ENCODE measurements at regions not wholly inside any gene's neighbourhood (a gene's known extent, or its start where the extent isn't known, plus 50 kb on each side); places are given as distances from the start of the nearest gene placed in this dataset.

GRCh38 chr4:163612762-163613161 is 118.3 kb downstream of the TMA16 start:
- Histone ChIP-seq H3K27ac (ENCODE audit: low read depth in 1 of 3, low read length in 2 of 3) (peak overlapping the region in 1 of 3 donors; percentile 40), H3K36me3 (ENCODE audit: control insufficient read depth in 3 of 3, insufficient read depth in 2 of 3, low read depth in 1 of 3, low read length in 3 of 3) (no peaks in the 10 kb centered on the region), H3K4me3 (ENCODE audit: low read depth in 1 of 3, low read length in 3 of 3) (no peak overlapping the region), H3K4me1 (ENCODE audit: control insufficient read depth in 3 of 3, insufficient read depth in 2 of 3, low read depth in 1 of 3, low read length in 2 of 3) (no peaks in the 10 kb centered on the region), H3K27me3 (ENCODE audit: control insufficient read depth in 3 of 3, insufficient read depth in 3 of 3, low read length in 3 of 3) (no peaks in the 10 kb centered on the region), H3K9me3 (ENCODE audit: control insufficient read depth in 2 of 2, insufficient read depth in 1 of 2, low read depth in 1 of 2, low read length in 1 of 2) (no peaks in the 10 kb centered on the region)
- DNase-seq (no peak), FAIRE-seq (no peak)

GRCh38 chr4:163613383-163613782 is 118.9 kb downstream of the TMA16 start:
- FAIRE-seq = no peak
- 65 to 74% (median 67%) methylated on average over 3 of the region's 3 CpGs for WGBS, 3 donors
- no peak for DNase-seq
- H3K4me3 ChIP-seq (ENCODE audit: low read depth in 1 of 3, low read length in 3 of 3) = no peak overlapping the region
- no peaks in the 10 kb centered on the region for H3K27me3 ChIP-seq (ENCODE audit: control insufficient read depth in 3 of 3, insufficient read depth in 3 of 3, low read length in 3 of 3)
- no peaks in the 10 kb centered on the region for H3K9me3 ChIP-seq (ENCODE audit: control insufficient read depth in 2 of 2, insufficient read depth in 1 of 2, low read depth in 1 of 2, low read length in 1 of 2)
- H3K4me1 ChIP-seq (ENCODE audit: control insufficient read depth in 3 of 3, insufficient read depth in 2 of 3, low read depth in 1 of 3, low read length in 2 of 3) = no peaks in the 10 kb centered on the region
- H3K27ac ChIP-seq (ENCODE audit: low read depth in 1 of 3, low read length in 2 of 3) = no peak overlapping the region
- H3K36me3 ChIP-seq (ENCODE audit: control insufficient read depth in 3 of 3, insufficient read depth in 2 of 3, low read depth in 1 of 3, low read length in 3 of 3) = no peaks in the 10 kb centered on the region

GRCh38 chr4:163614866-163615265 is 120.4 kb downstream of the TMA16 start:
- WGBS, 3 donors = 71 to 87% (median 76%) methylated on average over 3 of the region's 3 CpGs
- DNase-seq (no peak), FAIRE-seq (no peak)
- Histone ChIP-seq H3K27ac (ENCODE audit: low read depth in 1 of 3, low read length in 2 of 3) (no peak overlapping the region), H3K36me3 (ENCODE audit: control insufficient read depth in 3 of 3, insufficient read depth in 2 of 3, low read depth in 1 of 3, low read length in 3 of 3) (no peaks in the 10 kb centered on the region), H3K27me3 (ENCODE audit: control insufficient read depth in 3 of 3, insufficient read depth in 3 of 3, low read length in 3 of 3) (no peaks in the 10 kb centered on the region), H3K9me3 (ENCODE audit: control insufficient read depth in 2 of 2, insufficient read depth in 1 of 2, low read depth in 1 of 2, low read length in 1 of 2) (no peaks in the 10 kb centered on the region), H3K4me3 (ENCODE audit: low read depth in 1 of 3, low read length in 3 of 3) (no peak overlapping the region), H3K4me1 (ENCODE audit: control insufficient read depth in 3 of 3, insufficient read depth in 2 of 3, low read depth in 1 of 3, low read length in 2 of 3) (no peaks in the 10 kb centered on the region)

- Histone ChIP-seq H3K27ac (ENCODE audit: low read depth in 1 of 3, low read length in 2 of 3) (no peak overlapping the region), H3K9me3 (ENCODE audit: control insufficient read depth in 2 of 2, insufficient read depth in 1 of 2, low read depth in 1 of 2, low read length in 1 of 2) (no peaks in the 10 kb centered on the region), H3K4me1 (ENCODE audit: control insufficient read depth in 3 of 3, insufficient read depth in 2 of 3, low read depth in 1 of 3, low read length in 2 of 3) (no peaks in the 10 kb centered on the region), H3K27me3 (ENCODE audit: control insufficient read depth in 3 of 3, insufficient read depth in 3 of 3, low read length in 3 of 3) (no peaks in the 10 kb centered on the region), H3K36me3 (ENCODE audit: control insufficient read depth in 3 of 3, insufficient read depth in 2 of 3, low read depth in 1 of 3, low read length in 3 of 3) (no peaks in the 10 kb centered on the region), H3K4me3 (ENCODE audit: low read depth in 1 of 3, low read length in 3 of 3) (no peak overlapping the region)
- DNase-seq (no peak), FAIRE-seq (no peak)
- WGBS, 3 donors = 78 to 85% (median 79%) methylated on average over 4 of the region's 4 CpGs
Observed at GRCh38 chr4:163618845-163619244, 124.4 kb downstream of the TMA16 start.

- FAIRE-seq (no peak), DNase-seq (no peak)
- WGBS, 3 donors = 62 to 80% (median 69%) methylated on average over 2 of the region's 2 CpGs
- no peaks in the 10 kb centered on the region for H3K27me3 ChIP-seq (ENCODE audit: control insufficient read depth in 3 of 3, insufficient read depth in 3 of 3, low read length in 3 of 3)
- H3K27ac ChIP-seq (ENCODE audit: low read depth in 1 of 3, low read length in 2 of 3) = no peak overlapping the region
- H3K4me3 ChIP-seq (ENCODE audit: low read depth in 1 of 3, low read length in 3 of 3) = no peak overlapping the region
- H3K4me1 ChIP-seq (ENCODE audit: control insufficient read depth in 3 of 3, insufficient read depth in 2 of 3, low read depth in 1 of 3, low read length in 2 of 3) = no peaks in the 10 kb centered on the region
- no peaks in the 10 kb centered on the region for H3K36me3 ChIP-seq (ENCODE audit: control insufficient read depth in 3 of 3, insufficient read depth in 2 of 3, low read depth in 1 of 3, low read length in 3 of 3)
- H3K9me3 ChIP-seq (ENCODE audit: control insufficient read depth in 2 of 2, insufficient read depth in 1 of 2, low read depth in 1 of 2, low read length in 1 of 2) = no peaks in the 10 kb centered on the region
Observed at GRCh38 chr4:163620738-163621137, 126.2 kb downstream of the TMA16 start.

- H3K27ac ChIP-seq (ENCODE audit: low read depth in 1 of 3, low read length in 2 of 3) = peak overlapping the region in 1 of 3 donors; percentile 52
- 82 to 90% (median 86%) methylated on average over 2 of the region's 2 CpGs for WGBS, 3 donors
- H3K4me3 ChIP-seq (ENCODE audit: low read depth in 1 of 3, low read length in 3 of 3) = no peak overlapping the region
- no peaks in the 10 kb centered on the region for H3K36me3 ChIP-seq (ENCODE audit: control insufficient read depth in 3 of 3, insufficient read depth in 2 of 3, low read depth in 1 of 3, low read length in 3 of 3)
- no peak for FAIRE-seq
- H3K27me3 ChIP-seq (ENCODE audit: control insufficient read depth in 3 of 3, insufficient read depth in 3 of 3, low read length in 3 of 3) = no peaks in the 10 kb centered on the region
- H3K9me3 ChIP-seq (ENCODE audit: control insufficient read depth in 2 of 2, insufficient read depth in 1 of 2, low read depth in 1 of 2, low read length in 1 of 2) = no peaks in the 10 kb centered on the region
- H3K4me1 ChIP-seq (ENCODE audit: control insufficient read depth in 3 of 3, insufficient read depth in 2 of 3, low read depth in 1 of 3, low read length in 2 of 3) = no peaks in the 10 kb centered on the region
- DNase-seq = no peak
Observed at GRCh38 chr4:163621821-163622220, 127.3 kb downstream of the TMA16 start.

GRCh38 chr4:163622379-163623035 is 128.0 kb downstream of the TMA16 start:
- WGBS, 3 donors = 72 to 79% (median 78%) methylated on average over 5 of the region's 5 CpGs
- Histone ChIP-seq H3K36me3 (ENCODE audit: control insufficient read depth in 3 of 3, insufficient read depth in 2 of 3, low read depth in 1 of 3, low read length in 3 of 3) (no peaks in the 10 kb centered on the region), H3K4me1 (ENCODE audit: control insufficient read depth in 3 of 3, insufficient read depth in 2 of 3, low read depth in 1 of 3, low read length in 2 of 3) (no peaks in the 10 kb centered on the region), H3K9me3 (ENCODE audit: control insufficient read depth in 2 of 2, insufficient read depth in 1 of 2, low read depth in 1 of 2, low read length in 1 of 2) (no peaks in the 10 kb centered on the region), H3K27me3 (ENCODE audit: control insufficient read depth in 3 of 3, insufficient read depth in 3 of 3, low read length in 3 of 3) (no peaks in the 10 kb centered on the region), H3K27ac (ENCODE audit: low read depth in 1 of 3, low read length in 2 of 3) (peak overlapping the region in 1 of 3 donors; percentile 26), H3K4me3 (ENCODE audit: low read depth in 1 of 3, low read length in 3 of 3) (no peak overlapping the region)
- DNase-seq = no peak
- FAIRE-seq = no peak

GRCh38 chr4:163623787-163624186 is 129.3 kb downstream of the TMA16 start:
- FAIRE-seq = no peak
- Histone ChIP-seq H3K4me1 (ENCODE audit: control insufficient read depth in 3 of 3, insufficient read depth in 2 of 3, low read depth in 1 of 3, low read length in 2 of 3) (no peaks in the 10 kb centered on the region), H3K36me3 (ENCODE audit: control insufficient read depth in 3 of 3, insufficient read depth in 2 of 3, low read depth in 1 of 3, low read length in 3 of 3) (no peaks in the 10 kb centered on the region), H3K27me3 (ENCODE audit: control insufficient read depth in 3 of 3, insufficient read depth in 3 of 3, low read length in 3 of 3) (no peaks in the 10 kb centered on the region), H3K9me3 (ENCODE audit: control insufficient read depth in 2 of 2, insufficient read depth in 1 of 2, low read depth in 1 of 2, low read length in 1 of 2) (no peaks in the 10 kb centered on the region), H3K27ac (ENCODE audit: low read depth in 1 of 3, low read length in 2 of 3) (no peak overlapping the region), H3K4me3 (ENCODE audit: low read depth in 1 of 3, low read length in 3 of 3) (no peak overlapping the region)
- WGBS, 3 donors = 74 to 88% (median 76%) methylated on average over 4 of the region's 4 CpGs
- no peak for DNase-seq

- no peak for DNase-seq
- Histone ChIP-seq H3K4me1 (ENCODE audit: control insufficient read depth in 3 of 3, insufficient read depth in 2 of 3, low read depth in 1 of 3, low read length in 2 of 3) (no peaks in the 10 kb centered on the region), H3K9me3 (ENCODE audit: control insufficient read depth in 2 of 2, insufficient read depth in 1 of 2, low read depth in 1 of 2, low read length in 1 of 2) (no peaks in the 10 kb centered on the region), H3K27me3 (ENCODE audit: control insufficient read depth in 3 of 3, insufficient read depth in 3 of 3, low read length in 3 of 3) (no peaks in the 10 kb centered on the region), H3K36me3 (ENCODE audit: control insufficient read depth in 3 of 3, insufficient read depth in 2 of 3, low read depth in 1 of 3, low read length in 3 of 3) (no peaks in the 10 kb centered on the region), H3K27ac (ENCODE audit: low read depth in 1 of 3, low read length in 2 of 3) (no peak overlapping the region), H3K4me3 (ENCODE audit: low read depth in 1 of 3, low read length in 3 of 3) (no peak overlapping the region)
- no peak for FAIRE-seq
- 50 to 69% (median 62%) methylated on average over 1 of the region's 1 CpG for WGBS, 3 donors
Observed at GRCh38 chr4:163624727-163625126, 130.2 kb downstream of the TMA16 start.

Measured in small intestine (tissue), 7 donors.